GM21723 (cell line): ENCODE measurements at regions not wholly inside any gene's neighbourhood (a gene's known extent, or its start where the extent isn't known, plus 50 kb on each side); places are given as distances from the start of the nearest gene placed in this dataset.
"Not testable (repeated sequence)": the region's sequence is repeated elsewhere in the genome, so short reads cannot be mapped to it uniquely, and the experiment has no call there.

Source experiments
- ATAC-seq: cut with Tn5 transposase; IDR thresholded peaks from one replicate; pipeline ENCODE4 v1.9.1; 2021; ENCODE audit warnings: mild to moderate bottlenecking, moderate library complexity; ENCODE audit not compliant: unreplicated experiment

- ATAC-seq, result not testable (repeated sequence)
Measured at GRCh38 chr4:30869387-30869786, 149.2 kb downstream of the PCDH7 start.

GRCh38 chr4:30870513-30870912 lies 150.3 kb downstream of the PCDH7 start:
- ATAC-seq, result no peak

GRCh38 chr4:30875658-30876269 lies 155.6 kb downstream of the PCDH7 start:
- ATAC-seq, result no peak

GRCh38 chr4:30879855-30880598 lies 159.9 kb downstream of the PCDH7 start:
- ATAC-seq, result no peak

- ATAC-seq, result no peak
Measured at GRCh38 chr4:30881985-30882384, 161.8 kb downstream of the PCDH7 start.

GRCh38 chr4:30882443-30882842 lies 162.3 kb downstream of the PCDH7 start:
- no peak for ATAC-seq

- no peak for ATAC-seq
Measured at GRCh38 chr4:30882995-30883675, 163.0 kb downstream of the PCDH7 start.

- ATAC-seq, result no peak
Measured at GRCh38 chr4:30901461-30902451, 181.6 kb downstream of the PCDH7 start.

- ATAC-seq, result no peak
Measured at GRCh38 chr4:30903502-30904214, 183.5 kb downstream of the PCDH7 start.

- no peak for ATAC-seq
Measured at GRCh38 chr4:30904215-30904555, 184.0 kb downstream of the PCDH7 start.

GRCh38 chr4:30904588-30904987 lies 184.4 kb downstream of the PCDH7 start:
- ATAC-seq, result no peak

- ATAC-seq, result no peak
Measured at GRCh38 chr4:30912098-30912714, 192.0 kb downstream of the PCDH7 start.

GRCh38 chr4:30916337-30917274 lies 196.4 kb downstream of the PCDH7 start:
- no peak for ATAC-seq

GRCh38 chr4:30917946-30918345 lies 197.8 kb downstream of the PCDH7 start:
- ATAC-seq, result no peak

GRCh38 chr4:30919458-30919857 lies 199.3 kb downstream of the PCDH7 start:
- ATAC-seq, result no peak

GRCh38 chr4:30920043-30920442 lies 199.9 kb downstream of the PCDH7 start:
- no peak for ATAC-seq

GRCh38 chr4:30922625-30923024 lies 202.5 kb downstream of the PCDH7 start:
- ATAC-seq, result no peak

- no peak for ATAC-seq
Measured at GRCh38 chr4:30924495-30924894, 204.3 kb downstream of the PCDH7 start.

- ATAC-seq, result no peak
Measured at GRCh38 chr4:30929649-30930048, 209.5 kb downstream of the PCDH7 start.
